IMR-90 (cell line): ENCODE measurements at regions not wholly inside any gene's neighbourhood (a gene's known extent, or its start where the extent isn't known, plus 50 kb on each side); places are given as distances from the start of the nearest gene placed in this dataset.

ENCODE experiments used
- CTCF ChIP-seq: conservative IDR thresholded peaks from 2 replicates; pipeline ENCODE4 v1.5.1; 2012; ENCODE audit warnings: mild to moderate bottlenecking, low read depth, low read length, improper control_type of control experiment
- FOS ChIP-seq: fragments of 150-350 bp; IDR thresholded peaks from 2 replicates; pipeline ENCODE4 v1.6.1; 2016; ENCODE audit warnings: low read depth, low read length
- POLR2A ChIP-seq: IDR thresholded peaks from 2 replicates; pipeline ENCODE4 v1.6.1; 2012; ENCODE audit warnings: mild to moderate bottlenecking, low read depth, low read length

GRCh38 chr2:45171136-45171501, 161.9 kb upstream of the SIX2 start:
- no peak for TF ChIP-seq POLR2A
- TF ChIP-seq FOS: no peak
- TF ChIP-seq CTCF: no peak
